ENCODE measurements at regions not wholly inside any gene's neighbourhood (a gene's known extent, or its start where the extent isn't known, plus 50 kb on each side); places are given as distances from the start of the nearest gene placed in this dataset.

- TF ChIP-seq CTCF (IDR thresholded peaks at IDR 0.05) (no peak), POLR2A (IDR thresholded peaks at IDR 0.05) (no peak), POLR2AphosphoS5 (IDR thresholded peaks at IDR 0.05) (no peak)
Observed at GRCh38 chr7:16936626-16937422, 55.0 kb upstream of the AGR3 start.

All from breast epithelium (tissue), 3 donors.